HG03139 (cell line): ENCODE measurements at regions not wholly inside any gene's neighbourhood (a gene's known extent, or its start where the extent isn't known, plus 50 kb on each side); places are given as distances from the start of the nearest gene placed in this dataset.
"Not testable (repeated sequence)": the region's sequence is repeated elsewhere in the genome, so short reads cannot be mapped to it uniquely, and the experiment has no call there.

Experiments used
- ATAC-seq: cut with Tn5 transposase; IDR thresholded peaks from one replicate; pipeline ENCODE4 v1.9.1; 2021; ENCODE audit not compliant: unreplicated experiment

DNA sequence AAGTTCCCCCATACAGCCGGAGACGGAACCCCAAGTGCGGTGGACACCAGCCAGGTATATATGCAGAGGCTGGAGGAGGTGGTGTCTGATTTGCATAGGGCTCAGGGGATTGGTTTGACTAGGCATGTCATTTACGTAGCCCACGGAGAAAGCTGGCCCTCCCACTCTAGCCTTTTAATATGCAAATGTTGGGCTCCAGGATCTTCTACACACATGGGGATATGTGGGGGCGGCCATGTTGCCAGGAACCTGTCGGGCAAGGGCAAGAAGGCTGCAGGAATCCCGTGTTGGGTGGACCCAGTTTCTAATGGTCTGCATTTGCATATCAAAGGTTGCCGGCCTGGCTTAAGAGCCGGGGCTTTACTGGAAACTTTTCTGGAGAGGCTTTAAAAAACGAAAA is 57.4 kb downstream of the FTHL17 start:
- ATAC-seq, result not testable (repeated sequence)

DNA sequence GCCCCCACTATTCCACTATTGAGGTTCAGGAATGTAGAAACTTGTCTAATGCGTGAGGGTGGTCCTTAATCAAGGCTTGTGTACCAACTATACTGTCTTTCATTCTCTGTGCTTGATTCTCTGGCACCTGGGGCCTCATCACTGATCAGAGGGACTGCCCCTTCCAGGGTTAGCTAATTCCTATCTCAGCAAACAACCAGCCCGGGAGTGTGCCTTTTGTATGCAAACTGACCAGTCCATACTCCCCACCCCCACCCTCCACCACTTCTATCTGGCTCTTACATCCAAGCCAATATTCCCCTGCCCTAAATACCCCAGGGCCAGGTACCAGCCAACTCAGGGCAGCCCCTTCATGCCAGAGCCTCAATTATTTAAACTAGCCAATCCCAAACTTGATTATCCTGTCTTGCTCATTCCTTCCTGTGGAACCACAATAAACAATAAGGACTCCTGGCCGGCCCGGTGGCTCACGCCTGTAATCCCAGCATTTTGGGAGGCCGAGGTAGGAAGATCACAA is 59.3 kb downstream of the FTHL17 start:
- no peak for ATAC-seq

DNA sequence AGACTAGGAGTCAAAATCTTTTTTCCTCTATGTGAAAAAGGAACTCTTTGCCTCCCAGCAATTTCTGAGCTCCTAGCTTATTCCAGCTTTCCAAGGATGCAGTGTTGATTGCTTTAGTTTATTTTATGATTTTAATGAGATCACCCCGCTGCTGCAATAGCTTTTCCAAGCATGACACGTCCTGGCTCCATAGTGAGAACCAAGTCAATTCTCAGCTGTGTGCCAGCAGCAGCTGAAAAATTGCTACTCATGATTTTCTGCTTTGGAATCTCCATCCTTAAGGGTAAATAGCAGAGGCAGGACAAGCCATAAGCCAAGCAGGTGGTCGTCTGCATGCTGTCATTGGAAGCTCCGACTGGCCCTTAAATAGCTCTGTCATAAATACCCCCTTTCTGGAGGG is 64.5 kb downstream of the FTHL17 start:
- ATAC-seq, result no peak

DNA sequence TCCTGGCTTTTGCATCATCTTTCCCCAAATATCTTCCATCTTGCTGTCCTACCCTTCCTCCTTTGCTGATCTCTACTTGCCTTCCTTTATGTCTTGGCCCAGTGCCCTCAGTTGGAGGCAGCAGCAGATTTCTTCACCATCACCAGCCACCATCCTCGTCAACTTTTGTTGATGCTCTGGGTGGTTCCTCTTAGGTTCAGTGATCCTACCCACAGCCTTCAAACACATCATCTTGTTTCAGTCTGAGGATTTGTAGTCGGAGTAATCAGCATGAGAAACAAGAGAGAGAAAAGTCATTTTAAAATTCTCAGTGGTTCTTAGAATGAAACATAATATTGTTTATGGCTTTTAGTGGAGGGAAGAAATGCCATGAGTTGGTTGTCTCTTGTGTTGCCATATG is 65.8 kb downstream of the FTHL17 start:
- ATAC-seq, result no peak

DNA sequence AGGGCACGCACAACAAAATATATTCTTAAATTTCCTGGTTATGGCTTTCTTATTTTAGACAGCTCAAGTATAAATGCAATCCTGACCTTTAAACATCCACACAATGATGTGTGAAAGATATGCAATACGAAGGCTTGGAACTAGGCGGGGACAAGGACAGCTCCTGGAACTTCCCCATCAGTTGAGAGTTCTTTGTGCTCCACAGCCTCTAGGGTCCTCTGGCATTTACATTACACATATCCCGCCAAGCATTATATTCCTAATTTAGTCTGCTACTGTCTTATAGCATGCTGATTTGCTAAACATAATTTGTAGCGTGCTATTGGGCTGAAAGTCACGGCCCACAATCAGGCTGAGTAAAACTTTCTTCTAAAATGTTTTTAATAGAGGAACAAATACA is 74.4 kb downstream of the FTHL17 start:
- no peak for ATAC-seq

DNA sequence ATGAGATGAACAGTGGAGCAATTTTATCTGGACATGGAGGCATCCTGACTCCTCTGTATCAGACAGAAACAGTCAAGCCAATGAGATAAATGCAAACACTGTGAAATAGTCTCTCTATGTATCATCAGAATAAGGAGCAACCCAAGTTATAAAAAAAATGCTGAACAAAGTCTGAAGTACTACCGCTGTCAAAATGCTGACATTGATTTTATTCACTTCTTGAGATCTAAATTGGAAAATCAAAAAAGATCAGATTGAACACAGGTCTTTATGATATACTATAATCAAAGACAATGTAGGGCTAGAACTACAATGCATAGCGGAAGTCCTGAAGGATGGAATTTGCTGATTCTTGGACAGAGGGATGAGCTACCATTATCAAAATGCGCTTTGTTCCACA is 76.1 kb downstream of the FTHL17 start:
- no peak for ATAC-seq

DNA sequence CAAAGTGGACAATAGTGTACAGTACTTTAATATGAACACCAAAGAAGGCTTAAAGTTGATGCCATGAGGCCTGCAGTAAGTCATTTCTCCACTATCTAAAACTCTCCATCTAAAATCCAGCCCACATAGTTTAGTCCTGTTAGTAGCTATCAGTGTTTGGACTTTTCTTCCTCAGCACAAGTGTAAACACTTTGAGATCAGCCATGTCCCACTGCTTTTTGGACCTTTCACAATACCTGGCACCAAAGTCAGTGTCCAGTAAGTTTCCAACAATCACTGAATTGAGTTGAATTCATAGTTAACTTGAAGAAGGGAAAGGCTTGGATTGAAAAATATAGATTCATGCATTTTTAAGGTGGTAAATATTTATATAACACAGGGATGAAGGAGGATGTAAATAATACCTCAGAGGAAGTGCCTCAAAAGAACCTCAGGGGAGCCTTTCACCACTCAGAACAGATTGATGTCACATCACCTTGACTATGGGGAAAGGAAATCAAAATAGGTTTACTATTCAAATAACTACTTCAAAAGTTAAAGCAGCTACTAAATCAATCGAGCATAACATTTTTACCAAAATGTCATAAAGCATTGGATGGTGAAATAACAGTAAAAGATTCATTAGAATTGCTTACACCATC is 76.7 kb downstream of the FTHL17 start:
- no peak for ATAC-seq

DNA sequence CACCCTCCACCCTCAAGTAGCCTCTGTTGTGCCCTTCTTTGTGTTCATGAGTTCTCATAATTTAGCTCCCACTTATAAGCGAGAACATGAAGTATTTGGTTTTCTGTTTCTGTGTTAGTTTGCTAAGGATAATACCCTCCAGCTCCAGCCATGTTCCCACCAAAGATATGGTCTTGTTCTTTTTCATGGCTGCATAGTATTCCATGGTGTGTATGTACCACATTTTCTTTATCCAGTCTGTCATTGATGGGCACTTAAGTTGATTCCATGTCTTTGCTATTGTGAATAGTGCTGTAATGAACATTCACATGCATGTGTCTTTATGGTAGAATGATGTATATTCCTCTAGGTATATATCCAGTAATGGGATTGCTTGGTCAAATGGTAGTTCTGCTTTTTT is 77.8 kb downstream of the FTHL17 start:
- not testable (repeated sequence) for ATAC-seq

DNA sequence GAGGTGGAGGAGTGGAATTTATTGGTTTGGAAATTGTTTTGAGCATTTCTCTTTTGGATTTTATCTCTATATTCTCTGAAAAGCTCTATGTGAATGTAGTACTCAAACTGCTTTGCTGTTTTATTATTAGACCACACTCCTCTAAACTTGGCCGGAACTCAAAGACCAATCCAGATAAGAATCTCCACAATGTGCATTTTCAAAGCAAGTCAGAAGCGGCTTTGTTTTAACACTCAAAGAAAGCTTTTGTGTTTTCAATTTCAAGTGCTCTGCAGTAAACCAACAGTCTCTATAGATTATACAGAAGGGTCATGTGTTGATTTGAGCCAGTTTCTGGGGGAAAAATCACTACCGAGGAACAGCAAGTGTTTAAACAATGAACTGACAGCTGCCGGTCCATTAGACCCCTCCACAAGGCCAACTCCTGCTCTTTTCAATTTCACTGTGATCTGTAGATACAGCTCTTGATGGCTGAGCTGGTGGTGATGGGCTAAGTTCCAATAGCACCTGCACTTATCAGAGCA is 79.4 kb downstream of the FTHL17 start:
- ATAC-seq, result no peak

DNA sequence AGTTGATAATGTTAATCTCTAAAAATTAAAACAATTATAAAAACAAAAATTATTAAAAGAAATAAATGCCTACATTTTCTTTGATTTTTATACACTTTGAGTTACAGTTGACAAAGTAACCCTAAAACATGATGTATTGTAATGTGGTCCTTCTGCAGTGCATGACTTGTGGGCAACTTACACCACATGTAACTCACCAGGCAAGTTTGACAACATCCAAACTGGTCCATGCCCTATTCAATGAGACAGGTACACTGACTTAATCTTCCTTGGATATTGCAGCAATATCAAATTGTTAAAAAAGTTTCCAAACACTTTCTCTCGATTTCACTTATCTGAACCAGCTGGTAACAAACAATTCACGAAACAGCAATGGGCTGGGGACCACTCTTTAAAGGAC is 81.5 kb downstream of the FTHL17 start:
- no peak for ATAC-seq

DNA sequence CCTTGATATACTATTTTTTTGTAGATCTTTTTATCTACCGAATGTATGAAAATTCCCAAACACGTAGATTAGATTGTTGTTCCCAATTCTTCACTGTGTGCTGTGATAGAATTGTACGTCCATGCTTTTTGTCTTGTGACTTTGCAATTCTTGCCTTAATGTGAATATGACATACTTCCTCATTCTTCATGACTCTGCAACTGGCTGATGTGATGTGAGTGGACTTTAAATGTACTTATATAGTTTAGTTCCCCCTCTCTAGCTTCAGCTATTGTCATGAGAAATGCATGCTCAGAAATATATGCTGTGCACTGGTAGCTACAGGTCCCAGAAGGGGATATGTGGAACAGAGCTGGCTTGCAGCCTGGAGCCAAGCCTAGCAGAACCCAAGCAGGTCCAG is 89.4 kb downstream of the FTHL17 start:
- ATAC-seq, result no peak

DNA sequence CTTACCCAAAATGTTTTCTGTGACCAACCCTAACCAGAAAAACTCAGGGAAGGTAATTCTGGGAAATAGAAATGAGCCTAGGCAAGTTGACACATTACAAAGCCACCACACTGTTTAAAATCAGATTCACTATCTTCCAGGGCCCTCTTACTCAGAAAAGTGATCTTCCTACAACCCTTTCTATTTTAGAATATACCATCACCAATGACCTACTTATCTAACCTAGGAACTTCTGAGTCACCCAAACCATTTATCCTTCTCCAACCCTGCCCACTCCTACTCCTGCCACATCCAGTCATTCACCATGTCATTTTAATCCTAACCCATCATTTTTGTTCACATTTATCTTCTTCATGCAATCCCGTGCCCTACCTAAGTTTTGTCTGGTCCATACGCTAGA is 89.9 kb downstream of the FTHL17 start:
- no peak for ATAC-seq

DNA sequence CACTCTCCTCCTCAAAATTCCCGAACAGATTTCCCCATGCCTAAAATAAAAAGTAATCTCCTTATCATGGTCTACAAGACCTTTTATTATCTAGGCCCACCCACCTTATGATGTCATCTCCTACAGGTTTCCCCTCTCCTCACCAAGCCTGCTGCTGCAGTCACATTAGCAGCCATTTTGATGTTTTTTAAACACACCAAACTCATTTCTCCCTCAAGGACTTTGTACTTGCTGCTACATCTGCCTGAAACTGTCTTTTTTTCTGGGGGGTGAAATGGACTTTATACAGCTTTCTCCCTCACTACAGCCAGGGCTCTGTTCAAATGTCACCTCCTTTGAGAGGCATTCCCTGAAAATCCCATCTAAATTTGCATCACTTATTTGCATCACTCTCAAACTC is 90.2 kb upstream of the TAB3 start:
- no peak for ATAC-seq

DNA sequence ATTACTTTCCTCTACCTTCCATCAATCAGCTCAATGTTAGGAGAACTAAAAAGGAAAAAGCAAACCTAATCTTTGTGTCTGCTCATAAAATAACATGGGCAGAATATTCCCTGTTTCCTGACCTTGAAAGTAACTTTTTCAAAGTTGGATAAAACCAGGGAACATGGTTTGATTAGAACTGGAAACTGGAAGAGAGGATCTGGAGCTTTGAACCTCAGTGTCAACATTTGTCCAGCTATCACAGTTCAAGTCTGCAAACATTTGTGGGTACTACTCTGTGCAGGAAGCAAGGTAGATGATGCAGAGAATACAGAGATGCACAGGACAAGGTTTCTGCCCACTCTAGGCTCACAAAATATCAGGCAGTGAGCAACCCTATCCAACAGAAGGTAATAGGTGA is 86.4 kb upstream of the TAB3 start:
- no peak for ATAC-seq

DNA sequence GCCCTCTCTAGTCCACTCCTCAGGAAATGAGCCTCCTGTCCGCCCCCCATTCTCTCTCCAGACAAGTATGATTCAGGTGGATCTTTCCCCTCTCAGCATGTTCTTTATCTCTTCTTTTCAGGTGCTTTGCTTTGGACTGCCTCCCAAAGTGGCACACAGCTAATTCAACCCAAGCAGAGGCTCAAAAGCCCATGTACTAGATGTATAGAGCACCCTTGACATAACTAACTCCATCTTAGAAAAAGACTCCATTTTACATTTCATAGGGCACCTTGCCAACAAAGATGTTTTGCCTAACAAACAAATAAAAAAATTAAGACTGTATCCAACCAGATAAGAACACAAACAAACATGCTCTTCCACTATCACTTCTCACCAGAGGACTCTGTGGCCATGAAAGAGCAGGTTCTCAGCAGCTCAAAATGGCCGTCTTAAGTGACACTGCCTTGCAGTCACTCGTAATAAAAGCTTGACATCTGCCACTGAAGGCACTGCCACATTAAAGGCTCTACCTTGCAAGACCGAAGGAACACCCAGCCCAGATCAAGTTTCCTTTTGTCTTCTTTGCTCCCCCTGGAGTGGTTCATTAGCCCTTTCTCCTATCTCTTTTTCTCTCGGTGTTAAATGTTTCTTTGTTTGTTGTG is 84.9 kb upstream of the TAB3 start:
- no peak for ATAC-seq

DNA sequence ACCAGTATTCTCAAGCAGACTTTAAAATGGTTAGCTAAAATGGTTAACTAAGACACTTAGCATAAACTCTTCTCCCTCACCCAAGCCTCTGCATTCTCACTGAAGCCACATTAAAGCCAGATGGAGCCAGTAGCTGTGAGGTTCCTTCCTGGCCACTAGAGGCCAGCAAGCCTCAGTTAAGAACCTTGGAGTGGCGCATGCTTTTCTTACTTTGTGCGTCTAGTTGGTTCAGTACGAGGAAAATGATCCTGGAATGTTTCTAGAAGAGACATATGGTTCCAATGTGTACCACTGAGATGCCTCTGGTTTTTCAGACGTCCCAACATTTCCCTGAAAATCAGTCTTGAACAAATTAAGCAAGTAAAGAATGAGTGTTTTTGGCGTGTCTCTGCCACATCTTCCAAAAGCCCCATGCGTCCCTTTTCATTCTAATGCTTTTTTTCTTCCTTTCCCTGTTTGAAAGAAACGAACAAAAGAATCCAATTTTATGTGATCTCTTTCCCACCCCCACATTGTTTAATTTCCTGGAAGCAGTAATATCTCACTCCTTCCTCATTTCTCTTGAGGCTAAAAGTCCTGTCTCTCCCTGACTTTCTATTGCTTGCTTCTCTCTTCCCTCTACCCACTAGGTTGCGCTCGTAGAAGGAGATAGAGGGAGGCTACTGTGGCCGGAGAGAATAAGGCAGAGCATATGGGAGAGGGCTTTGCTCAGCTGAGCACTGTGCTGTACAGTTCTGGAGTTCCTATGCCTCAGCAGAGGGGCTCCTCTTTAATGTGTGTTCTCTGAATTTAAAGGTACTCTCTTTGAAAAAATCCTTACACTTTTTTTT is 82.9 kb upstream of the TAB3 start:
- peak; percentile 96 for ATAC-seq

DNA sequence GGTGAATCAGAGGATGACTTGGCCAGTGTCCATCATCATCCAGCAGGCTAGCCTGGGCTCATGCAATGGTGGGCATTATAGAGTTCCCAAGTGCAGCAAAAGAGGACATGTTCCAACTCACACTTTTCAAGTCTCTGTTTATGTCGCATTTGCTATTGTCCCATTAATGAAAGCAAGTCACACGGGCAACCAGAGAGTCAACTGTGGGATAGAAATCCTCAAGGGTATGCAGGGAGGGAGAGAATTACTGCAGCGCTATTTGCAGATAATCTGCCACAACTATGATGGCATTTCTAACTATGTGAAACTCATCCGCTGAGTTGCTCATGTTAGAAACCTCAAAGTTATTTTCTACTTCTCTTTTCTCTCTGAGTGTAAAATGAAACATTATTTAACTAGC is 78.5 kb upstream of the TAB3 start:
- no peak for ATAC-seq

DNA sequence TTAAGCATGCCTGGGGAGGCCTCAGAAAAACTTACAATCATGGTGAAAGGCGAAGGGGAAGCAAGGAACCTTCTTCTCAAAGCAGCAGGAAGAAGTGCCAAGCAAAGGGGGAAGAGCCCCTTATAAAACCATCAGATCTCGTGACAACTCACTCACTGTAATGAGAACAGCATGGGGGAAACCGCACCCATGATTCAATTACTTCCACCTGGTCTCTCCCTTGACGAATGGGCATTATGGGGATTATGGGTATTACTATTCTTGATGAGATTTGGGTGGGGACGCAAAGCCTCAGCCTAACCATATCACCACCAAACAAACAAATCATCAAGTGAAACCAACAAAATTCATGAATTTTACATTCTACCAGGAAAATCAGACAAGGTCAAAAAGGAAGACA is 76.7 kb upstream of the TAB3 start:
- no peak for ATAC-seq

DNA sequence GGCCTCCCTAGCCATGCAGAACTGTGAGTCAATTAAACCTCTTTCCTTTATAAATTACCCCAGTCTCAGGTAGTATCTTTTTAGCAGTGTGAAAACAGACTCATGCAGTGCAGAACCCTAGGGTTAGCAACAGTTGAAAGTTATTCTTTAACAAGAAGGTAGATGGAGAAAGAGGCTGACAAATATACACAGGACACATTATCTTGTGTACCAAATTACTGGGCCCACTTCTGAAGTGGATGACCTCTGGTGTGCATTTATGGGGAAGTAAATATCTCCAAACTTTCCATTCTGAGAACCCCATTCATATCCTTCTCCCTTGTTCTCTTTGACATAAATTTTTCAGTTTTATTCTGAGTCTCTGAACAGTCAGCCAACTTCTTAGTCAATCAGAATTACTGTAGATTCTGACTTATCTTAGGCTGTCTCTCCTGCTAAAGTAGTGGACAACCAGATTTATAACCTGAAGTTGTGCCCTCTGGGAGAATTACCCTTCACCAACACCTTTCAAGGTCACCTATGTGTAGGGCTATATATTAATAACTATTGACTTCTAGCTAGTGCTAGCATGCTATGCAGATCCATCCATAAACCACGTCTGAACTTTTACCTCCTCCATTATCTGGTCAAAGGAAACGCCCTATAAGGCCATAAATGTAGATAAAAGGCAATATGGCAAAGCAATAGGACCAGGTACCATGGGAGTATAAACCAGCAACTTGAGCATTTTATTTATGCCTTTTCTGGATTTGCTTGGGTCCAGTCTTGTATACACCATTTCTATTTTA is 72.5 kb upstream of the TAB3 start:
- no peak for ATAC-seq

DNA sequence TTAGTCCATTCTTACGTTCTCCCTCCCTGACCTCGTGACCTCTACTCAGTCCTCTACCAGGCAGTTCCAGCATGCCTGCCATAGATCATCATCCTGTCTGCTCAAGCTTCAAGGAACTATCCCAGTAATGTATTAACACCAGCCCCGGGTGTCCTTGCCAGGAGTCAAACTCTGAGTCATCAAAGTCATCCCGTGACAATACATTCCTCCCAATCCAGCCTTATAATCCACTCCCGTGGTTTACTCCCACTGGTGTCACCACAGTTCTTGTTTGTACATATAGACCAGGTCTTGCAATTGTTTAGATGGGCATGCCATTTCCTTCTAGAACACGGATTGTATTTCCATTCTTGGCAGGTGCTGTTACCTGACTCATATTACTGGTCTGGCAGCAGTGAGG is 68.7 kb upstream of the TAB3 start:
- no peak for ATAC-seq

DNA sequence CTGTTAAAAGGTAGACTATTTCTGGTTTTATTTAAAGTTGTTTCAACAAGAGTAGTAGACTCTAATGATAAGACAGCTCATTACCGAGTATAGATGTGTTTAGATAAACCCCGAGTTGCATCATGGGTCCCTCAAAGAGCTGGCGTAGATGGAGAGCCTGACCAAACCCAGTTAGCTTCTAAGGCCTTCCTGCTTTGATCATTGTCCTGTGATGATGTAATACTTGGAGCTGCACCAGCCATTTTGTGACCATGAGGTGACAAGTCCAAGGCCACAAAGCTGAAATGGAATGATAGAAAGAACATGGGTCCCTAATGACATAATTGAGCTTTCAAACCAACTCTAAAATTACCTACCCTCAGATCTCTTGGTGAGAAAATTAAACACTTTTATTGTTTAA is 66.6 kb upstream of the TAB3 start:
- ATAC-seq, result no peak
